B cell (primary cell): ENCODE measurements at regions not wholly inside any gene's neighbourhood (a gene's known extent, or its start where the extent isn't known, plus 50 kb on each side); places are given as distances from the start of the nearest gene placed in this dataset.

Source experiments
- ATAC-seq: fragments of 200-7000 bp; cut with Tn5 transposase; one replicate; pipeline ENCODE4 v1.10.0; 2021; ENCODE audit warnings: low read depth, mild to moderate bottlenecking, moderate number of reproducible peaks, moderate library complexity
- CTCF ChIA-PET: fragments of 350-600 bp; sonication (Branson Sonifier 250); formaldehyde crosslinking; loops from one replicate; lab custom pipeline; 2021; ENCODE audit warnings: antibody characterized with exemption, inconsistent platforms; lab: Charles Lee
- POLR2A ChIA-PET: fragments of 350-600 bp; sonication (Branson Sonifier 250); formaldehyde crosslinking; loops from one replicate; lab custom pipeline; 2021; ENCODE audit warnings: antibody characterized with exemption; lab: Charles Lee
- DNase-seq: peaks from one replicate; pipeline ENCODE4 v3.0.0; 2013
- H2AFZ ChIP-seq: 2 replicates; pipeline ENCODE4 v1.6.1; 2012; ENCODE audit warnings: mild to moderate bottlenecking, low read depth, low read length; ENCODE audit not compliant: insufficient read depth, poor library complexity, severe bottlenecking
- H3K27ac ChIP-seq, 2 donors: 1 replicate in 1 of 2; 2 replicates in 1 of 2; pipeline ENCODE4 v1.5.1; 2012 to 2013; ENCODE audit warnings: low read length in 2 of 2, mild to moderate bottlenecking in 2 of 2, moderate library complexity in 1 of 2
- H3K27me3 ChIP-seq, 4 experiments: fragments of 200-600 bp in 1 of 4; sonication (generic) in 1 of 4; replicated peaks in 1 of 4; 1 replicate in 2 of 4; 2 replicates in 2 of 4; pipeline versions ENCODE4 v1.6.1 to v1.7.0; 2013 to 2016; ENCODE audit warnings: low read length in 3 of 4, mild to moderate bottlenecking in 2 of 4, mixed read lengths in 1 of 4, moderate library complexity in 1 of 4; ENCODE audit not compliant: insufficient read depth in 4 of 4, control insufficient read depth in 3 of 4; ENCODE audit errors: control extremely low read depth in 1 of 4
- H3K36me3 ChIP-seq, 2 experiments: replicated peaks in 1 of 2; 1 replicate in 1 of 2; 2 replicates in 1 of 2; pipeline versions ENCODE4 v1.6.1 to v1.7.1; 2013; ENCODE audit warnings: low read length in 1 of 2; ENCODE audit not compliant: insufficient read depth in 2 of 2, control insufficient read depth in 1 of 2; ENCODE audit errors: control extremely low read depth in 1 of 2, extremely low read depth in 1 of 2
- H3K4me1 ChIP-seq, 2 donors: fragments of 200-600 bp in 1 of 2; sonication (generic) in 1 of 2; 1 replicate in 1 of 2; 2 replicates in 1 of 2; pipeline versions ENCODE4 v1.5.1 to v1.6.1; 2013 to 2017; ENCODE audit warnings: low read length in 2 of 2; ENCODE audit not compliant: control insufficient read depth in 2 of 2, insufficient read depth in 2 of 2
- H3K4me2 ChIP-seq: replicated peaks from 2 replicates; pipeline ENCODE3; 2012; ENCODE audit warnings: mild to moderate bottlenecking, low read depth, low read length; ENCODE audit not compliant: poor library complexity, severe bottlenecking
- H3K4me3 ChIP-seq, 5 experiments: fragments of 200-600 bp in 1 of 5; sonication (generic) in 1 of 5; 1 replicate in 3 of 5; 2 replicates in 2 of 5; pipeline versions ENCODE4 v1.5.1 to v1.7.0; 2011 to 2016; ENCODE audit warnings: low read length in 4 of 5, mild to moderate bottlenecking in 4 of 5, low read depth in 2 of 5, control low read depth in 1 of 5, moderate library complexity in 1 of 5; ENCODE audit not compliant: insufficient read depth in 1 of 5; ENCODE audit errors: control extremely low read depth in 1 of 5, extremely low read depth in 1 of 5
- H3K79me2 ChIP-seq: fragments of 200-600 bp; sonication (generic); one replicate; pipeline ENCODE4 v1.6.0; 2016; ENCODE audit warnings: low read length; ENCODE audit not compliant: control insufficient read depth, insufficient read depth
- H3K9ac ChIP-seq: fragments of 200-600 bp; sonication (generic); 2 replicates; pipeline ENCODE4 v1.6.1; 2017; ENCODE audit warnings: mild to moderate bottlenecking, low read length, moderate library complexity
- H3K9me3 ChIP-seq, 3 donors: one replicate each; pipeline versions ENCODE4 v1.6.1 to v1.7.1; 2013; ENCODE audit warnings: low read length in 2 of 3; ENCODE audit not compliant: control insufficient read depth in 2 of 3, insufficient read depth in 1 of 3; ENCODE audit errors: control extremely low read depth in 1 of 3
- H4K20me1 ChIP-seq: 2 replicates; pipeline ENCODE4 v1.6.0; 2012; ENCODE audit warnings: mild to moderate bottlenecking, low read length; ENCODE audit not compliant: insufficient read depth, control insufficient read depth, poor library complexity, severe bottlenecking
- H3K27ac Mint-ChIP-seq: one replicate; pipeline ENCODE4 v1.8.0; 2021; ENCODE audit warnings: mixed read lengths
- H3K27me3 Mint-ChIP-seq: one replicate; pipeline ENCODE4 v1.8.0; 2021; ENCODE audit warnings: mixed read lengths
- H3K4me1 Mint-ChIP-seq: one replicate; pipeline ENCODE4 v1.8.0; 2021; ENCODE audit warnings: mixed read lengths
- H3K4me3 Mint-ChIP-seq: one replicate; pipeline ENCODE4 v1.8.0; 2021; ENCODE audit warnings: mixed read lengths
- H3K9me3 Mint-ChIP-seq: one replicate; pipeline ENCODE4 v1.8.0; 2022; ENCODE audit warnings: mixed read lengths; ENCODE audit not compliant: insufficient read depth
- EZH2 ChIP-seq: IDR thresholded peaks from 2 replicates; pipeline ENCODE4 v1.6.1; 2012; ENCODE audit warnings: borderline replicate concordance, low read depth, mild to moderate bottlenecking, moderate library complexity, low read length; ENCODE audit not compliant: insufficient read depth, poor library complexity, severe bottlenecking
- WGBS: methylation state at CpG from one replicate; pipeline ENCODE4 v1.1.5; 2013; ENCODE audit warnings: missing lambda C conversion rate; ENCODE audit not compliant: insufficient coverage; 5-methylcytosine and 5-hydroxymethylcytosine counted together
- intact Hi-C: fragments of 100-400 bp; cut with micrococcal nuclease; formaldehyde crosslinking; loops from one replicate; pipeline ENCODE4 v1.10.0; 2022
- TF ChIP-seq, protein P1 (sequence below): fragments of 200-600 bp; IDR thresholded peaks from one replicate; pipeline ENCODE4 v1.8.0; 2022; ENCODE audit warnings: antibody characterized with exemption, mild to moderate bottlenecking

DNA sequence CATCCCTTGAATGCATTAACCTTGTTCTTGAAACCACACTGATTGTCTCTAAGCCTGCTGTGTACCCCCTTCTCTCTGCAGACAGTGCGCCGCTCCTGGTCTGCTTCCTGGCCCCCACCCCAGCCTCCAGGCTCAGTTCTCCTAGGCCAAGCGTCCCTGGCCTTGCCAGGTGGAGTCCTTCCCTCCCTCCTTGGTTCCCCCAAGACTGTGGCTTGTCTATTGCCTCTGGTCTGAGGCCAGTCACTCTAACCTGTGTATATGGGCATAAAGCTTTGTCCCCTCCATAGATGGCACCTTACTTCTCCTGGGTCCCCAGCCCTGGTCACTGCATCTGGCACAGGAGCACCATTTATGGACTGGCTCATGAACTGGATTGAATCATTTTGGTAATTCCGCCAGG is 133.5 kb upstream of the EEPD1 start:
- peaks cover 12% of the 10 kb centered on the region for H3K27me3 Mint-ChIP-seq
- no peaks in the 10 kb centered on the region for H3K4me1 Mint-ChIP-seq
- CTCF ChIA-PET, result interaction anchor here (1.2 kb wide), 1 partner anchor 300 kb away, joined by 3 read pairs; no protein-coding TSS in a partner anchor
- no peak overlapping the region for H3K9ac ChIP-seq
- H3K4me2 ChIP-seq, result no peak overlapping the region
- ATAC-seq, result no peak
- no peaks in the 10 kb centered on the region for H3K36me3 ChIP-seq
- H3K27ac ChIP-seq, result no peak overlapping the region
- H3K79me2 ChIP-seq, result no peaks in the 10 kb centered on the region
- POLR2A ChIA-PET, result no interaction called here
- no peaks in the 10 kb centered on the region for H3K4me1 ChIP-seq
- H3K4me3 Mint-ChIP-seq, result no peak overlapping the region
- peaks cover 0 to 6% (median 0%) of the 10 kb centered on the region in 3 donors for H3K9me3 ChIP-seq
- DNase-seq, result no peak
- no peaks in the 10 kb centered on the region for H3K27me3 ChIP-seq
- no peaks in the 10 kb centered on the region for H4K20me1 ChIP-seq
- H3K4me3 ChIP-seq, result no peak overlapping the region
- no peak overlapping the region for H2AFZ ChIP-seq
- intact Hi-C loops, result no loop called here
- TF ChIP-seq, protein P1, sequence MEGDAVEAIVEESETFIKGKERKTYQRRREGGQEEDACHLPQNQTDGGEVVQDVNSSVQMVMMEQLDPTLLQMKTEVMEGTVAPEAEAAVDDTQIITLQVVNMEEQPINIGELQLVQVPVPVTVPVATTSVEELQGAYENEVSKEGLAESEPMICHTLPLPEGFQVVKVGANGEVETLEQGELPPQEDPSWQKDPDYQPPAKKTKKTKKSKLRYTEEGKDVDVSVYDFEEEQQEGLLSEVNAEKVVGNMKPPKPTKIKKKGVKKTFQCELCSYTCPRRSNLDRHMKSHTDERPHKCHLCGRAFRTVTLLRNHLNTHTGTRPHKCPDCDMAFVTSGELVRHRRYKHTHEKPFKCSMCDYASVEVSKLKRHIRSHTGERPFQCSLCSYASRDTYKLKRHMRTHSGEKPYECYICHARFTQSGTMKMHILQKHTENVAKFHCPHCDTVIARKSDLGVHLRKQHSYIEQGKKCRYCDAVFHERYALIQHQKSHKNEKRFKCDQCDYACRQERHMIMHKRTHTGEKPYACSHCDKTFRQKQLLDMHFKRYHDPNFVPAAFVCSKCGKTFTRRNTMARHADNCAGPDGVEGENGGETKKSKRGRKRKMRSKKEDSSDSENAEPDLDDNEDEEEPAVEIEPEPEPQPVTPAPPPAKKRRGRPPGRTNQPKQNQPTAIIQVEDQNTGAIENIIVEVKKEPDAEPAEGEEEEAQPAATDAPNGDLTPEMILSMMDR, result no peak
- TF ChIP-seq EZH2, result no peak
- H3K27ac Mint-ChIP-seq, result no peak overlapping the region
- no peaks in the 10 kb centered on the region for H3K9me3 Mint-ChIP-seq
- WGBS, result 100% methylated on average over 3 of the region's 4 CpGs

DNA sequence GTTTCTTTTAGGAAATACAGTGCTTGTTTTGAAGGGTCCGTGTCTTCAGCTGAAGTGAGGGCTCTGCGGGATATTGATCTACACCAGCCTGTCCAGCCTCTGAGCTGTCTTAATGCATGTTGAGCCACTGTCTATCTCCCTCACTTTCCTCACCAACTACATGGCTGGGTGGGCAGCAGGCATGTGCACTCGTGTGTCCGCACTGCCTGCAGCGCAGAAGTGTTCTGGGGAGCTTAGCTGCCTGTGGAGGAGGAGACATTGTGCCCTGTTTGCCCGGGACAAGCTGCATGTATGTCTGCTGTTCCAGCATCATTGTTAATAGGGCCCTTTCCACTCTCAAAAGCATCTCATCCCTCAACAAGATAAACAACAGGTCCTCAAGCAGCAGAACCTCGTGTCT is 133.1 kb upstream of the EEPD1 start:
- ATAC-seq (no peak), DNase-seq (no peak)
- H3K27me3 Mint-ChIP-seq, result peaks cover 12% of the 10 kb centered on the region
- 100% methylated on average over 1 of the region's 7 CpGs for WGBS
- CTCF ChIA-PET, result interaction anchor here (1.2 to 1.4 kb wide), 2 partner anchors 22 to 264 kb away, joined by 3 read pairs; no protein-coding TSS in a partner anchor
- Histone ChIP-seq H3K9me3 (peaks cover 0 to 2% (median 0%) of the 10 kb centered on the region in 3 donors), H3K27me3 (no peaks in the 10 kb centered on the region), H3K9ac (no peak overlapping the region), H3K36me3 (no peaks in the 10 kb centered on the region), H3K4me1 (no peaks in the 10 kb centered on the region), H4K20me1 (no peaks in the 10 kb centered on the region), H2AFZ (no peak overlapping the region), H3K27ac (no peak overlapping the region), H3K4me2 (no peak overlapping the region), H3K4me3 (no peak overlapping the region), H3K79me2 (no peaks in the 10 kb centered on the region)
- no peaks in the 10 kb centered on the region for H3K9me3 Mint-ChIP-seq
- no peak overlapping the region for H3K27ac Mint-ChIP-seq
- POLR2A ChIA-PET, result no interaction called here
- H3K4me1 Mint-ChIP-seq, result no peaks in the 10 kb centered on the region
- TF ChIP-seq EZH2, result no peak
- TF ChIP-seq, protein P1, result no peak
- intact Hi-C loops, result no loop called here
- no peak overlapping the region for H3K4me3 Mint-ChIP-seq
